ENCODE measurements at regions not wholly inside any gene's neighbourhood (a gene's known extent, or its start where the extent isn't known, plus 50 kb on each side); places are given as distances from the start of the nearest gene placed in this dataset.

GRCh38 chr21:18617291-18617690 lies 213.7 kb upstream of the TMPRSS15 start:
- Histone ChIP-seq H2BK12ac (ENCODE audit: low read length) (no peak overlapping the region), H4K8ac (ENCODE audit: low read depth, low read length) (no peak overlapping the region), H3K27me3 (ENCODE audit: control insufficient read depth in 3 of 3, insufficient read depth in 3 of 3, low read depth in 1 of 3, low read length in 3 of 3) (no peaks in the 10 kb centered on the region), H3K9me3 (replicated peaks in 1 of 2; ENCODE audit: control insufficient read depth in 2 of 2, insufficient read depth in 1 of 2, low read depth in 1 of 2, low read length in 2 of 2) (no peaks in the 10 kb centered on the region), H2BK15ac (ENCODE audit: low read length) (no peak overlapping the region), H3K4me3 (ENCODE audit: low read length in 2 of 2) (no peak overlapping the region), H3K4me2 (ENCODE audit: insufficient read depth, low read length, poor library complexity, severe bottlenecking) (no peak overlapping the region), H3K23ac (ENCODE audit: low read depth, low read length, poor library complexity) (no peak overlapping the region), H3K14ac (ENCODE audit: low read length) (no peak overlapping the region), H3K4ac (ENCODE audit: low read length) (no peak overlapping the region), H3K27ac (replicated peaks; ENCODE audit: low read length) (no peak overlapping the region), H3K36me3 (replicated peaks in 1 of 2; ENCODE audit: control insufficient read depth in 2 of 2, insufficient read depth in 2 of 2, low read length in 2 of 2) (no peaks in the 10 kb centered on the region), H2AK5ac (ENCODE audit: low read depth, low read length) (no peak overlapping the region), H2BK120ac (ENCODE audit: low read depth, low read length) (no peak overlapping the region), H4K91ac (ENCODE audit: low read depth, low read length, poor library complexity) (no peak overlapping the region), H2AFZ (ENCODE audit: low read length) (peak overlapping the region; percentile 73), H2BK5ac (ENCODE audit: low read length) (no peak overlapping the region), H3K18ac (ENCODE audit: low read length) (no peak overlapping the region), H3K4me1 (ENCODE audit: control insufficient read depth in 2 of 2, insufficient read depth in 1 of 2, low read depth in 1 of 2, low read length in 2 of 2) (peaks cover 0 to 3% of the 10 kb centered on the region in 2 donors), H3K9ac (ENCODE audit: low read depth, low read length, poor library complexity) (no peak overlapping the region), H3K79me1 (ENCODE audit: low read depth, low read length) (no peaks in the 10 kb centered on the region)
- no peak for DNase-seq (ENCODE audit: low spot score)
- WGBS, 2 donors (ENCODE audit: extremely low coverage in 2 of 2, insufficient read length in 2 of 2, insufficient replicate concordance in 1 of 2): no CpG with 5 or more reads among the region's 3 CpGs

- Histone ChIP-seq H3K18ac (ENCODE audit: low read length) (no peak overlapping the region), H3K4me2 (ENCODE audit: insufficient read depth, low read length, poor library complexity, severe bottlenecking) (no peak overlapping the region), H3K14ac (ENCODE audit: low read length) (no peak overlapping the region), H3K27me3 (ENCODE audit: control insufficient read depth in 3 of 3, insufficient read depth in 3 of 3, low read depth in 1 of 3, low read length in 3 of 3) (no peaks in the 10 kb centered on the region), H2AK5ac (ENCODE audit: low read depth, low read length) (no peak overlapping the region), H3K36me3 (replicated peaks in 1 of 2; ENCODE audit: control insufficient read depth in 2 of 2, insufficient read depth in 2 of 2, low read length in 2 of 2) (no peaks in the 10 kb centered on the region), H4K8ac (ENCODE audit: low read depth, low read length) (no peak overlapping the region), H3K9ac (ENCODE audit: low read depth, low read length, poor library complexity) (no peak overlapping the region), H2BK15ac (ENCODE audit: low read length) (no peak overlapping the region), H3K79me1 (ENCODE audit: low read depth, low read length) (no peaks in the 10 kb centered on the region), H2BK120ac (ENCODE audit: low read depth, low read length) (no peak overlapping the region), H3K23ac (ENCODE audit: low read depth, low read length, poor library complexity) (no peak overlapping the region), H3K4ac (ENCODE audit: low read length) (no peak overlapping the region), H2BK5ac (ENCODE audit: low read length) (no peak overlapping the region), H2BK12ac (ENCODE audit: low read length) (no peak overlapping the region), H4K91ac (ENCODE audit: low read depth, low read length, poor library complexity) (no peak overlapping the region), H3K4me3 (ENCODE audit: low read length in 2 of 2) (no peak overlapping the region), H3K4me1 (ENCODE audit: control insufficient read depth in 2 of 2, insufficient read depth in 1 of 2, low read depth in 1 of 2, low read length in 2 of 2) (peaks cover 0 to 3% of the 10 kb centered on the region in 2 donors), H3K9me3 (replicated peaks in 1 of 2; ENCODE audit: control insufficient read depth in 2 of 2, insufficient read depth in 1 of 2, low read depth in 1 of 2, low read length in 2 of 2) (no peaks in the 10 kb centered on the region), H2AFZ (ENCODE audit: low read length) (peak overlapping the region; percentile 18), H3K27ac (replicated peaks; ENCODE audit: low read length) (no peak overlapping the region)
- no peak for DNase-seq (ENCODE audit: low spot score)
- no CpG with 5 or more reads among the region's 4 CpGs for WGBS, 2 donors (ENCODE audit: extremely low coverage in 2 of 2, insufficient read length in 2 of 2, insufficient replicate concordance in 1 of 2)
Observed at GRCh38 chr21:18620436-18620835, 216.9 kb upstream of the TMPRSS15 start.

- Histone ChIP-seq H3K27ac (replicated peaks; ENCODE audit: low read length) (no peak overlapping the region), H2BK15ac (ENCODE audit: low read length) (no peak overlapping the region)
Observed at GRCh38 chr21:18622383-18622782, 218.8 kb upstream of the TMPRSS15 start.

GRCh38 chr21:18630446-18630845 lies 226.9 kb upstream of the TMPRSS15 start:
- H3K9ac ChIP-seq (ENCODE audit: low read depth, low read length, poor library complexity): no peak overlapping the region
- H2BK12ac ChIP-seq (ENCODE audit: low read length): no peak overlapping the region
- no CpG with 5 or more reads among the region's 2 CpGs for WGBS, 2 donors (ENCODE audit: extremely low coverage in 2 of 2, insufficient read length in 2 of 2, insufficient replicate concordance in 1 of 2)
- H3K27me3 ChIP-seq (ENCODE audit: control insufficient read depth in 3 of 3, insufficient read depth in 3 of 3, low read depth in 1 of 3, low read length in 3 of 3): no peaks in the 10 kb centered on the region
- DNase-seq (ENCODE audit: low spot score): no peak
- H3K14ac ChIP-seq (ENCODE audit: low read length): no peak overlapping the region
- H2AK5ac ChIP-seq (ENCODE audit: low read depth, low read length): no peak overlapping the region
- no peaks in the 10 kb centered on the region for H3K4me1 ChIP-seq (ENCODE audit: control insufficient read depth in 2 of 2, insufficient read depth in 1 of 2, low read depth in 1 of 2, low read length in 2 of 2)
- no peak overlapping the region for H2AFZ ChIP-seq (ENCODE audit: low read length)
- H3K79me1 ChIP-seq (ENCODE audit: low read depth, low read length): no peaks in the 10 kb centered on the region
- H3K9me3 ChIP-seq (replicated peaks in 1 of 2; ENCODE audit: control insufficient read depth in 2 of 2, insufficient read depth in 1 of 2, low read depth in 1 of 2, low read length in 2 of 2): no peaks in the 10 kb centered on the region
- no peak overlapping the region for H4K91ac ChIP-seq (ENCODE audit: low read depth, low read length, poor library complexity)
- H4K8ac ChIP-seq (ENCODE audit: low read depth, low read length): no peak overlapping the region
- no peak overlapping the region for H3K23ac ChIP-seq (ENCODE audit: low read depth, low read length, poor library complexity)
- no peak overlapping the region for H3K27ac ChIP-seq (replicated peaks; ENCODE audit: low read length)
- H3K4me3 ChIP-seq (ENCODE audit: low read length in 2 of 2): no peak overlapping the region
- H3K36me3 ChIP-seq (replicated peaks in 1 of 2; ENCODE audit: control insufficient read depth in 2 of 2, insufficient read depth in 2 of 2, low read length in 2 of 2): no peaks in the 10 kb centered on the region
- no peak overlapping the region for H3K18ac ChIP-seq (ENCODE audit: low read length)
- H2BK15ac ChIP-seq (ENCODE audit: low read length): no peak overlapping the region
- H3K4me2 ChIP-seq (ENCODE audit: insufficient read depth, low read length, poor library complexity, severe bottlenecking): no peak overlapping the region
- no peak overlapping the region for H2BK5ac ChIP-seq (ENCODE audit: low read length)
- H3K4ac ChIP-seq (ENCODE audit: low read length): no peak overlapping the region
- no peak overlapping the region for H2BK120ac ChIP-seq (ENCODE audit: low read depth, low read length)

More at GRCh38 chr21:18622383-18622782, 218.8 kb upstream of the TMPRSS15 start:
- peaks cover 0 to under 1% of the 10 kb centered on the region in 2 donors for H3K4me1 ChIP-seq (ENCODE audit: control insufficient read depth in 2 of 2, insufficient read depth in 1 of 2, low read depth in 1 of 2, low read length in 2 of 2)
- no peak overlapping the region for H3K4me2 ChIP-seq (ENCODE audit: insufficient read depth, low read length, poor library complexity, severe bottlenecking)
- H3K79me1 ChIP-seq (ENCODE audit: low read depth, low read length): no peaks in the 10 kb centered on the region
- DNase-seq (ENCODE audit: low spot score): no peak
- H3K18ac ChIP-seq (ENCODE audit: low read length): no peak overlapping the region
- H3K23ac ChIP-seq (ENCODE audit: low read depth, low read length, poor library complexity): no peak overlapping the region
- H2AK5ac ChIP-seq (ENCODE audit: low read depth, low read length): no peak overlapping the region
- H2AFZ ChIP-seq (ENCODE audit: low read length): no peak overlapping the region
- no peak overlapping the region for H2BK5ac ChIP-seq (ENCODE audit: low read length)
- no peak overlapping the region for H3K4ac ChIP-seq (ENCODE audit: low read length)
- no peak overlapping the region for H3K4me3 ChIP-seq (ENCODE audit: low read length in 2 of 2)
- no peaks in the 10 kb centered on the region for H3K36me3 ChIP-seq (replicated peaks in 1 of 2; ENCODE audit: control insufficient read depth in 2 of 2, insufficient read depth in 2 of 2, low read length in 2 of 2)
- H4K91ac ChIP-seq (ENCODE audit: low read depth, low read length, poor library complexity): no peak overlapping the region
- no peak overlapping the region for H2BK120ac ChIP-seq (ENCODE audit: low read depth, low read length)
- no peak overlapping the region for H3K14ac ChIP-seq (ENCODE audit: low read length)
- H4K8ac ChIP-seq (ENCODE audit: low read depth, low read length): no peak overlapping the region
- H2BK12ac ChIP-seq (ENCODE audit: low read length): no peak overlapping the region
- H3K9me3 ChIP-seq (replicated peaks in 1 of 2; ENCODE audit: control insufficient read depth in 2 of 2, insufficient read depth in 1 of 2, low read depth in 1 of 2, low read length in 2 of 2): no peaks in the 10 kb centered on the region
- no peak overlapping the region for H3K9ac ChIP-seq (ENCODE audit: low read depth, low read length, poor library complexity)
- no peaks in the 10 kb centered on the region for H3K27me3 ChIP-seq (ENCODE audit: control insufficient read depth in 3 of 3, insufficient read depth in 3 of 3, low read depth in 1 of 3, low read length in 3 of 3)

All from neuronal stem cell (in vitro differentiated cells).